AG09309 (cell line): ENCODE measurements at regions not wholly inside any gene's neighbourhood (a gene's known extent, or its start where the extent isn't known, plus 50 kb on each side); places are given as distances from the start of the nearest gene placed in this dataset.

Experiments used
- DNase-seq: peaks from one replicate; pipeline ENCODE4 v3.0.0-alpha.2; 2010; ENCODE audit warnings: low read depth
- H3K4me3 ChIP-seq: 2 replicates; pipeline ENCODE4 v1.5.1; 2011; ENCODE audit warnings: mild to moderate bottlenecking, low read depth, low read length, moderate library complexity; ENCODE audit not compliant: control insufficient read depth
- TF ChIP-seq, protein P1 (sequence below): IDR thresholded peaks from 2 replicates; pipeline ENCODE4 v1.5.1; 2011; ENCODE audit warnings: mild to moderate bottlenecking, low read depth, low read length, inconsistent platforms; ENCODE audit not compliant: insufficient read depth, control insufficient read depth; ENCODE audit errors: missing control alignments

DNA sequence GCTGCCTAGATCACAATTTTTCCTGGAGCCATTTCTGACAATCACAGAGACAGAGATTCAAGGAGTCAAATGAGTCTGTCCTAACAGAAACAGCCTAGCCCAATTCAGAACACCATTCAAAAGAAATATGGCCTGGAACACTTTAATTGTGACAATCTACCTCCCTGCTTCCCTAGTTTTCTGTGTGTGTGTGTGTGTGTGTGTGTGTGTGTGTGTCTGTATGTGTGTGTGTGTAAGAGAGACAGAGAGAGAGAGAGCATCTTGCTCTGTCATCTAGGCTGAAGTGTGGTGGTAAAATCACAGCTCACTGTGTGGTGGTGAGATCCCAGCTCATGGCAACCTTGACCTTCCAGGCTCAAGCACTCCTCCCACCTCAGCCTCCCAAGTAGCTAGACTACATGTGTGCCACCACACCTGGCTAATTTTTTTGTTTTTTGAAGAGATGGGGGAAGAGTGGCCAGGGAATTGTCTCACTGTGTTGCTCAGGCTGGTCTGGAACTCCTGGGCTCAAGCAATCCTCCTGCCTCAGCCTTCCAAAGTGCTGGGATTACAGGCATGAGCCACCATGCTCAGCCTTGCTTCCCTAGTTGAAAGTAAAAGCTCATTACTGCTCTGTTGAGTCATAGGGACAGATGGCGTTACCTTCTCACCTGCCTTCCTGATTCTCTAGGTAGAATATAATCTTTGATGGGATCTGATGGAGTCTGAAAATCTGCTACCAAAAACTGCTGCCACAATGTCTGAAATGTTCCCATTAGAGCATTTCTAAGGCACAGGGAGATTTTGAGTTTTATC lies 89.6 kb upstream of the BEND6 start:
- TF ChIP-seq, protein P1, sequence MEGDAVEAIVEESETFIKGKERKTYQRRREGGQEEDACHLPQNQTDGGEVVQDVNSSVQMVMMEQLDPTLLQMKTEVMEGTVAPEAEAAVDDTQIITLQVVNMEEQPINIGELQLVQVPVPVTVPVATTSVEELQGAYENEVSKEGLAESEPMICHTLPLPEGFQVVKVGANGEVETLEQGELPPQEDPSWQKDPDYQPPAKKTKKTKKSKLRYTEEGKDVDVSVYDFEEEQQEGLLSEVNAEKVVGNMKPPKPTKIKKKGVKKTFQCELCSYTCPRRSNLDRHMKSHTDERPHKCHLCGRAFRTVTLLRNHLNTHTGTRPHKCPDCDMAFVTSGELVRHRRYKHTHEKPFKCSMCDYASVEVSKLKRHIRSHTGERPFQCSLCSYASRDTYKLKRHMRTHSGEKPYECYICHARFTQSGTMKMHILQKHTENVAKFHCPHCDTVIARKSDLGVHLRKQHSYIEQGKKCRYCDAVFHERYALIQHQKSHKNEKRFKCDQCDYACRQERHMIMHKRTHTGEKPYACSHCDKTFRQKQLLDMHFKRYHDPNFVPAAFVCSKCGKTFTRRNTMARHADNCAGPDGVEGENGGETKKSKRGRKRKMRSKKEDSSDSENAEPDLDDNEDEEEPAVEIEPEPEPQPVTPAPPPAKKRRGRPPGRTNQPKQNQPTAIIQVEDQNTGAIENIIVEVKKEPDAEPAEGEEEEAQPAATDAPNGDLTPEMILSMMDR = no peak
- no peak for DNase-seq
- no peak overlapping the region for H3K4me3 ChIP-seq

DNA sequence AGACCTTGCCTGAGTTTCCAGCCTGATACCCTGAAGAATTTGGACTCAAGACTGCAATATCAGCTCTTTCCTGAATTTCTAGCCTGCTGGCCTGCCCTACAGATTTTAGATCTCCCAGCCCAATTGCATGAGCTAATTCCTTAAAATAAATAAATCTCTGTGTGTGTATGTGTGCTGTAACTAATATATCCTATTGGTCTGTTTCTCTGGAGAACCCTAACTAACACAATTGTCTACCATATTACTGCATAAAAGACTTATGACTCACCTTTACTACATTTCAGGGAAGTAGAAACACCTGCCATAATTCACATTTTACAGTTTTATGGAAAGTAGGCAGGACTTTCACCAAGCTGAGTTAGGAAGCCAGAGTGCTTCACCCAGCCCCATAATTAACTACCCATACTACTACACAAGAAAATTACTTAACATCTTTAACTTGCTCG lies 90.7 kb upstream of the BEND6 start:
- no peak overlapping the region for H3K4me3 ChIP-seq
- DNase-seq = no peak
- TF ChIP-seq, protein P1 = no peak

DNA sequence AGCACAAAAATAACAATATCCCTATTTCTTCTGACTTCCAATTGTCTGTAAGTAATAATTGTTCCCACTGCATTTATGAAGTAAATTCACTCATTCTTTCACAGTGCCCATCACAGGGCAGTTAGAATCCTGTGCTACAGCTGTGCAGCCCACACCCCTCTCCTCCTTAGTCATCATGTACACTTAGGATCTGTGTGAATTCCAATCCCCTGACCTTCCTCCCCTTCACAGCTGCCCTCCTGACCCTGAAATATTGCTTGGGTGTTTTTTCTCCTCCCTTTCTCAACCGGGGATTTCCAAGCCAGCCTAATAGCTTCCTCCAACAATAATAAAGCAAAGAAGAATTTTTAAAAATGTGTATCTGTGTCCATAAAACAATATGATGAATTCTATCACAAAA lies 91.5 kb upstream of the BEND6 start:
- TF ChIP-seq, protein P1 = no peak
- H3K4me3 ChIP-seq = no peak overlapping the region
- no peak for DNase-seq

DNA sequence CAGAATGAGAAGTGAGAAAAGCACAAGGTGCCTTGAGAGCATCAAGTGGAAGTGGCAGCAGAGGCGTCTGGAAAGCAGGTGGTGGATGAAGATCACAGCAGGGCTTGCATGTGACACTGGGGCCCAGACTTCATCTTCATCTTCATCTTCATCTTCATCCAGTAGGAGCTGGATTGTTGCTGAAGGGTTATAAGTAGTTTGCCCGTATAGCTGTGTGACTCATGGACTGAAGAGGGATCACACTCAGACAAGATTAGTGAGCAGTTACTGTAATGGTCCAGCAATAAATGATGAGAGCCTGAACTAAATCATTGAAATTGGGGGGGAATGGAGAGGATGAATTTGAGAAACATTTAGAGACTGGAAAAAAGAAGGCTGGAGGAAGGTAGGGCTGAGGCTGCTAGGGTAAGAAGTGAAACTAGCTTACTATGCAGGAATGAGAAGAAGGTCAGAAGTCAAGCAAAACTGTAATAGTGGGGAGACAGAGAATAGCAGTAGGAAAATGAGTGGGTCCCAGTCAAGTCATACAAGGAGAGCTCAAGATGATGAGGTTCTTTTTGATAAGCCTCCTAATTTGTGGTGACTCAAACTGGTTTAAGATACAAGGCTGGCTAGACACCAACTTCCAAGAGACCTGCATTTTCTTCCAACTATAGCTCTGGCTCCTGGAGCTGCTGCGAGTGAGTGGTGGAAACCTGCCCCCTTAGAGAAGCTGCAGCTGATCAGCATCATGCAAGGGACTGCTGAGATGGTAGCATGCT lies 92.3 kb upstream of the BEND6 start:
- TF ChIP-seq, protein P1 = no peak
- DNase-seq = no peak
- no peak overlapping the region for H3K4me3 ChIP-seq

DNA sequence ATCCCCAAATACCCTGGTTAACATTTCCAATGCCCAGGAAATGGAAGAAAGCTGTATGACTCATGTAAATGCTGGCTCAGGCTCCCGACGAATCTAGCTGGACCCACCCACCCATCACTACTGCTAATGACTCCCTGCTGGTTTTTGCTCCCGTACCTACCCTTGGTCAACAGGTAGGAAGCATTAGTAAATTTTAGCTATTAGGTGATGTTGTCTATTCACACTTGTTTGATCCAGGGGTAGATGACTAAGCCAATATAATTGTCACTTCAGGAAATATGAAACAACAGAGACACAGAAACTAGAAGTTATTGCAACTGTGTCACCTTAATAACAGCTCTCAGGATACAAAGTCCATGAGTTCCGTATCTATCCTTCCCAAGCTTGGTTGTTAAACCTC lies 94.4 kb upstream of the BEND6 start:
- TF ChIP-seq, protein P1 = no peak
- H3K4me3 ChIP-seq = no peak overlapping the region
- DNase-seq = no peak

DNA sequence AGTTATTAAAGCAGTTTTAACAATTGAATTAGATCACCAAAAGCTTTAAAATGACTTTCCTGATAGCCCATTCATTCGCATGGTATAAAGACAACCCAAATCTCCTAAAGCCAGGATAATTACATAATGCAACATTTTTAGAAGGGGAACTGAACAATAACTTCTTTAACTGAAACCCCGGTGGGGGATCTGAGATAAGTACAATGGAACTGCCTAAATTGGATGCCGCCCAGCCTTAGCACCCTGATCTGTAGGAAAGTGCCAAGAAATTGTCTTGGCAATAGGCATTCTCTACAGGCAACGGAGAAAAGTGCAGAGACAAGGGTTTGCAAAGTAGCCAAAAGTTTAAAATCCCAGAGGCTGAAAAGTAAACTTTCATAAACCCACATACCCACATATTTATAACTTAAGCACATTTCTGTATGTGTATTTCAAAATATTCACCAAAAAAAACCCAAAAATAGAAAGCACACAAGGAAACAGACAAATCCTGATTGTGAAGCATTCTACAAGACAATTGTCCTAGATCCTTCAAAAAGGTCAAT lies 98.8 kb upstream of the BEND6 start:
- DNase-seq = no peak
- no peak overlapping the region for H3K4me3 ChIP-seq

More for the DNA sequence above, 98.8 kb upstream of the BEND6 start:
- TF ChIP-seq, protein P1 = no peak
